H1 (cell line): ENCODE measurements at regions not wholly inside any gene's neighbourhood (a gene's known extent, or its start where the extent isn't known, plus 50 kb on each side); places are given as distances from the start of the nearest gene placed in this dataset.

Experiments
- CTBP2 ChIP-seq: IDR thresholded peaks from 2 replicates; pipeline ENCODE4 v1.7.0; 2011; ENCODE audit warnings: borderline replicate concordance, mild to moderate bottlenecking, moderate library complexity, mixed read lengths, low read length; ENCODE audit not compliant: insufficient read depth, insufficient read length
- CTCF ChIP-seq, 3 experiments: IDR thresholded peaks; 1 replicate in 2 of 3; 2 replicates in 1 of 3; pipeline versions ENCODE4 v1.5.1 to v1.6.1; 2011; ENCODE audit warnings: low read length in 3 of 3, mild to moderate bottlenecking in 3 of 3, inconsistent platforms in 2 of 3, low read depth in 1 of 3, moderate library complexity in 1 of 3; ENCODE audit not compliant: insufficient read depth in 1 of 3; ENCODE audit errors: control extremely low read depth in 1 of 3
- HDAC2 ChIP-seq, 2 experiments: fragments of 300-600 bp in 1 of 2; sonication (generic) in 1 of 2; IDR thresholded peaks; 2 replicates each; pipeline ENCODE4 v1.6.1; 2011 to 2012; ENCODE audit warnings: low read depth in 2 of 2, low read length in 2 of 2, mild to moderate bottlenecking in 2 of 2, moderate library complexity in 2 of 2, borderline replicate concordance in 1 of 2, inconsistent platforms in 1 of 2
- RBBP5 ChIP-seq: IDR thresholded peaks from 2 replicates; pipeline ENCODE4 v1.7.1; 2012; ENCODE audit warnings: low read depth, mild to moderate bottlenecking, inconsistent platforms, low read length, moderate library complexity, borderline replicate concordance

- TF ChIP-seq RBBP5 (peak; percentile 45; the same call in 1 of the 2 replicates), CTCF (IDR thresholded peaks at IDR 0.05; ENCODE audit: control extremely low read depth in 1 of 3, insufficient read depth in 1 of 3, low read depth in 1 of 3, low read length in 3 of 3) (peak in 1 of 3 experiments; percentile 26; a peak in 2 of 4 replicates), HDAC2 (IDR thresholded peaks at IDR 0.05; ENCODE audit: borderline replicate concordance in 1 of 2, low read depth in 2 of 2, low read length in 2 of 2) (no peak), CTBP2 (peak; percentile 29)
Measured at GRCh38 chr7:152925412-152926147, 166.0 kb downstream of the ACTR3B start (continued).
